ENCODE measurements at regions not wholly inside any gene's neighbourhood (a gene's known extent, or its start where the extent isn't known, plus 50 kb on each side); places are given as distances from the start of the nearest gene placed in this dataset.

DNA sequence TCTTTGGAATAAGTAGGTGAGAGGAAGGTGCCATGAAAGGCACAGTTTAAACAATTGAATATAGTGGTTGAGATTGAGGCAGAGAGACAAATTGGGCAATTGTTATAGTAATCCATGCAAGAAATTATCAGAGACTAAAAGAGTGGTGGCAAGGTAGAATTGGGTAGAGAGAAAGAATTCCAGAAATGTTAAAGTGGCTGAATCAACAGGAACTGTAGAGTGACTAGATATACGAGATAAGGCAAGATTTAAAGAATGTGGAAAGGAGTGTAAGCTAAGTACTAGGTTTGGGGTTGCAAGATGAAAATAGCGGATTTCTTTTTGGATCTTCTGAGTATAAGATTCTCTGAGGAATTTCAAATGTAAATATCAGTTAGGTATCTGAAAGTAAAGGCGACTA lies 285.2 kb downstream of the DMRTA1 start:
- TF ChIP-seq, protein P1, sequence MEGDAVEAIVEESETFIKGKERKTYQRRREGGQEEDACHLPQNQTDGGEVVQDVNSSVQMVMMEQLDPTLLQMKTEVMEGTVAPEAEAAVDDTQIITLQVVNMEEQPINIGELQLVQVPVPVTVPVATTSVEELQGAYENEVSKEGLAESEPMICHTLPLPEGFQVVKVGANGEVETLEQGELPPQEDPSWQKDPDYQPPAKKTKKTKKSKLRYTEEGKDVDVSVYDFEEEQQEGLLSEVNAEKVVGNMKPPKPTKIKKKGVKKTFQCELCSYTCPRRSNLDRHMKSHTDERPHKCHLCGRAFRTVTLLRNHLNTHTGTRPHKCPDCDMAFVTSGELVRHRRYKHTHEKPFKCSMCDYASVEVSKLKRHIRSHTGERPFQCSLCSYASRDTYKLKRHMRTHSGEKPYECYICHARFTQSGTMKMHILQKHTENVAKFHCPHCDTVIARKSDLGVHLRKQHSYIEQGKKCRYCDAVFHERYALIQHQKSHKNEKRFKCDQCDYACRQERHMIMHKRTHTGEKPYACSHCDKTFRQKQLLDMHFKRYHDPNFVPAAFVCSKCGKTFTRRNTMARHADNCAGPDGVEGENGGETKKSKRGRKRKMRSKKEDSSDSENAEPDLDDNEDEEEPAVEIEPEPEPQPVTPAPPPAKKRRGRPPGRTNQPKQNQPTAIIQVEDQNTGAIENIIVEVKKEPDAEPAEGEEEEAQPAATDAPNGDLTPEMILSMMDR (IDR thresholded peaks at IDR 0.05): no peak
- no peak for TF ChIP-seq POLR2A (IDR thresholded peaks at IDR 0.05)

All from prostate gland (tissue), 2 donors.